ENCODE measurements at regions not wholly inside any gene's neighbourhood (a gene's known extent, or its start where the extent isn't known, plus 50 kb on each side); places are given as distances from the start of the nearest gene placed in this dataset.
"Not testable (repeated sequence)": the region's sequence is repeated elsewhere in the genome, so short reads cannot be mapped to it uniquely, and the experiment has no call there.

DNA sequence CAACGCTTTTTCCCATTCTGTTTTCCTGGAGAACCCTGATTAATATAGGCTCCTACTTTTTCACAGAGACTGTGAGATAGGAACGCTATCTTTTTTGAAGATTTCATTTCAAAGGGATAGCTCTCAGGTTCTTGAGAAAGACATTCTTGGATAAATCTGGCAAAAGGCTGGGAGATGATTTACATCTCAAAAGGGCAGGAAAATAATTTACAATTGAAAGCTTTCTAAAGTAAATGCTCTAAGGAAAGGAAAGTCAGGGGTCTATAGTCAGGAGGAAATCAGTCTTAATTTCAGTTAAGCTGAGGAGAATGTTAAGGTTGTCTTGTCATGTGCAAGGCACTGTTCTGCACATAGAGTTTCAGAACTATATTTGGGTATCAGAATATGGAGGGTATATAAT is 278.8 kb downstream of the KIF20B start:
- Mint-ChIP-seq H3K27ac (ENCODE audit: unreplicated experiment) (no peak overlapping the region), H3K4me3 (no peak overlapping the region), H3K36me3 (ENCODE audit: low read depth) (no peaks in the 10 kb centered on the region), H3K4me1 (peaks cover 4% of the 10 kb centered on the region), H3K27me3 (ENCODE audit: low read depth) (peaks cover 7% of the 10 kb centered on the region), H3K9me3 (peaks cover 6% of the 10 kb centered on the region)
- no peak for DNase-seq (ENCODE audit: low read depth, low spot score)
- TF ChIP-seq, protein P1, sequence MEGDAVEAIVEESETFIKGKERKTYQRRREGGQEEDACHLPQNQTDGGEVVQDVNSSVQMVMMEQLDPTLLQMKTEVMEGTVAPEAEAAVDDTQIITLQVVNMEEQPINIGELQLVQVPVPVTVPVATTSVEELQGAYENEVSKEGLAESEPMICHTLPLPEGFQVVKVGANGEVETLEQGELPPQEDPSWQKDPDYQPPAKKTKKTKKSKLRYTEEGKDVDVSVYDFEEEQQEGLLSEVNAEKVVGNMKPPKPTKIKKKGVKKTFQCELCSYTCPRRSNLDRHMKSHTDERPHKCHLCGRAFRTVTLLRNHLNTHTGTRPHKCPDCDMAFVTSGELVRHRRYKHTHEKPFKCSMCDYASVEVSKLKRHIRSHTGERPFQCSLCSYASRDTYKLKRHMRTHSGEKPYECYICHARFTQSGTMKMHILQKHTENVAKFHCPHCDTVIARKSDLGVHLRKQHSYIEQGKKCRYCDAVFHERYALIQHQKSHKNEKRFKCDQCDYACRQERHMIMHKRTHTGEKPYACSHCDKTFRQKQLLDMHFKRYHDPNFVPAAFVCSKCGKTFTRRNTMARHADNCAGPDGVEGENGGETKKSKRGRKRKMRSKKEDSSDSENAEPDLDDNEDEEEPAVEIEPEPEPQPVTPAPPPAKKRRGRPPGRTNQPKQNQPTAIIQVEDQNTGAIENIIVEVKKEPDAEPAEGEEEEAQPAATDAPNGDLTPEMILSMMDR (conservative IDR thresholded peaks at IDR 0.05): no peak

DNA sequence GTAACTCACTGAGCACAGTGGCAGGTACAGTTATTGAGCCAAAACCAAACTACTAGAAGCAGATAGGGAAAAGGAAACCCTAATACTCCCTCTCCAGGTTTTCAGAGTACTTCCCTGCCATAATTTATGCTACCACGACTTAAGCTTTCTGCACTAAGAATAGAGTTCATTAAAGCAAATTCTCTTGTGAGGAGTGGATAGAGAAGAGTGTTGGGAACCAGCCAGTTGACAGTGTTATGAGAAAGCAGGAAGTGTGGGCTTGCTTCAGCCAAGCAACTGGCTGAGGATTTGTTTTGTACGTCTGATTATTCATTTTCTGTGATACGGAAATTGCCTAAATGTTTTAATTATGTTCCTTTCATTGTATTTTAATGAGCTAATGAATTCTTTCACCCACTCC is 280.5 kb downstream of the KIF20B start:
- H3K4me3 Mint-ChIP-seq: no peak overlapping the region
- peaks cover 6% of the 10 kb centered on the region for H3K9me3 Mint-ChIP-seq
- H3K36me3 Mint-ChIP-seq (ENCODE audit: low read depth): no peaks in the 10 kb centered on the region
- H3K4me1 Mint-ChIP-seq: peaks cover 4% of the 10 kb centered on the region
- TF ChIP-seq, protein P1 (conservative IDR thresholded peaks at IDR 0.05): no peak
- peaks cover 10% of the 10 kb centered on the region for H3K27me3 Mint-ChIP-seq (ENCODE audit: low read depth)
- no peak overlapping the region for H3K27ac Mint-ChIP-seq (ENCODE audit: unreplicated experiment)
- DNase-seq (ENCODE audit: low read depth, low spot score): no peak

DNA sequence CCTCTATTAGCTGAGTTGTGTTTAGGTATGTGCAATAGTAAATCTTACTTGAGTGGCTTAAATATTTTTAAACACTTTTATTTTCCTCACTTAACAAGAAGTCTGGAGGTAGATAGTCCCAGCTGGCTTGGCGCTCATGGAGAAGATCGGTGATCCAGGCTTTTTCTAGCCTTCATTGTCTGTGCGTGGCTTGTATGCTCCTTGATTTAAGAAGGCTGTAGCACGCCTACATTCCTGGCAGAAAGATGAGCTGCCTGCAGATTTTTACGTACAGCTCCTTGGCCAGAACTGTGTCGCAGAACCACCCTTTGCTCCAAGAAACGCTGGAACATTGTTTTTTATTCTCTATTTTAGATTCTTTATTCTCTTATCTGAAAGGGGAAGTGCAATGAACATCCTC is 284.1 kb downstream of the KIF20B start:
- TF ChIP-seq, protein P1 (conservative IDR thresholded peaks at IDR 0.05): no peak
- peaks cover 14% of the 10 kb centered on the region for H3K27me3 Mint-ChIP-seq (ENCODE audit: low read depth)
- H3K27ac Mint-ChIP-seq (ENCODE audit: unreplicated experiment): no peak overlapping the region
- DNase-seq (ENCODE audit: low read depth, low spot score): no peak
- H3K9me3 Mint-ChIP-seq: peaks cover 5% of the 10 kb centered on the region
- H3K4me3 Mint-ChIP-seq: no peak overlapping the region
- no peaks in the 10 kb centered on the region for H3K36me3 Mint-ChIP-seq (ENCODE audit: low read depth)
- no peaks in the 10 kb centered on the region for H3K4me1 Mint-ChIP-seq

DNA sequence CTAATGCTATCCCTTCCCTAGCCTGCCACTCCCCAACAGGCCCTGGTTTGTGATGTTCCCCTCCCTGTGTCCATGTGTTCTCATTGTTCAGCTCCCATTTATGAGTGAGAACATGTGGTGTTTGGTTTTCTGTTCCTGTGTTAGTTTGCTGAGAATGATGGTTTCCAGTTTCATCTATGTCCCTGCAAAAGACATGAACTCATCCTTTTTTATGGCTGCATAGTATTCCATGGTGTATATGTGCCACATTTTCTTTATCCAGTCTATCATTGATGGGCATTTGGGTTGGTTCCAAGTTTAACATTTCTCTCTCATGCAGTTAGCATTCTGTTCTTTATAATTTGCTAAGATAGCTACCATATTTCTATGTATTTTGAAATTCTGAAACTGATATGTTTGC is 287.0 kb downstream of the KIF20B start:
- H3K27ac Mint-ChIP-seq (ENCODE audit: unreplicated experiment); H3K4me1 Mint-ChIP-seq; H3K9me3 Mint-ChIP-seq; H3K27me3 Mint-ChIP-seq (ENCODE audit: low read depth); DNase-seq (ENCODE audit: low read depth, low spot score); H3K36me3 Mint-ChIP-seq (ENCODE audit: low read depth); H3K4me3 Mint-ChIP-seq: not testable (repeated sequence)

DNA sequence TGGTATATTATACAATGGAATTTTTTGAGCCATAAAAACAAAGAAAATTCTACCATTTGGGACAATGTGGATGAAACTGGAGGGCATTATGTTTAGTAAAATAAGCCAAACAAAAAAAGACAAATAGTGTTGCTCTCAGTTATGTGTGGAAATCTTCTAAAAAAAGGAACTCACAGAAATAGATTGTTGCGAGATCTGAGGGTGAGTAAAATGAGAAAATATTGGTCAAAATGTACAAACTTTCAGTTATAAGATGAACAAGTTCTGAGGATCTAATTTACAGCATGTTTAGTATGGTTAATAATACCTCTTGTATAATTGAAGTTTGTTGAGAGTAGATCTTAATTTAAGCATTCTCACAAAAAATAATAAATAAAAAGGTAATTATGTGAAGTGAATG is 291.2 kb downstream of the KIF20B start:
- H3K4me1 Mint-ChIP-seq: no peaks in the 10 kb centered on the region
- TF ChIP-seq, protein P1 (conservative IDR thresholded peaks at IDR 0.05): no peak

DNA sequence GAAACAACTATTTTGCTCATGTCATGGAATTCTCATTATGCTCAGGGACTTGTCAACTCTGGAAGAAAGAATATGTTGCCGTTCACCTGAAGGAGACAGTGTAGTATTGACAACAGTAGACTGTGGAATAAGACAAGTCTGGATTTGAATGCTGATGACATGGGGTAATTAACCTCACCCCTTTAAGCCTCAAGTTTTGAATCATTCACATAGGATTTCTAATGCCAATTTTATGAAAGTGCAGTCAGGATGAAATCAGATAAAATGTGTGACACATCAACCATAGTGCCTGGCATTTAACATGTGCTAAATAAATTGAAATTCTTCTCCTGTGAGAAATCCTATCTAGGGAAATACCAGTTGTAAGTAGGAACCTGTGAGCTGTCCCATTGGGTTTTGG is 305.8 kb downstream of the KIF20B start:
- Mint-ChIP-seq H3K9me3 (peaks cover 4% of the 10 kb centered on the region), H3K27ac (ENCODE audit: unreplicated experiment) (no peak overlapping the region), H3K4me1 (no peaks in the 10 kb centered on the region), H3K27me3 (ENCODE audit: low read depth) (peaks cover 9% of the 10 kb centered on the region), H3K36me3 (ENCODE audit: low read depth) (no peaks in the 10 kb centered on the region), H3K4me3 (no peak overlapping the region)
- TF ChIP-seq, protein P1 (conservative IDR thresholded peaks at IDR 0.05): no peak
- DNase-seq (ENCODE audit: low read depth, low spot score): no peak

More for the DNA sequence above, 291.2 kb downstream of the KIF20B start:
- H3K4me3 Mint-ChIP-seq: no peak overlapping the region
- no peak overlapping the region for H3K27ac Mint-ChIP-seq (ENCODE audit: unreplicated experiment)
- peaks cover 7% of the 10 kb centered on the region for H3K9me3 Mint-ChIP-seq
- no peaks in the 10 kb centered on the region for H3K27me3 Mint-ChIP-seq (ENCODE audit: low read depth)
- DNase-seq (ENCODE audit: low read depth, low spot score): no peak
- no peaks in the 10 kb centered on the region for H3K36me3 Mint-ChIP-seq (ENCODE audit: low read depth)

DNA sequence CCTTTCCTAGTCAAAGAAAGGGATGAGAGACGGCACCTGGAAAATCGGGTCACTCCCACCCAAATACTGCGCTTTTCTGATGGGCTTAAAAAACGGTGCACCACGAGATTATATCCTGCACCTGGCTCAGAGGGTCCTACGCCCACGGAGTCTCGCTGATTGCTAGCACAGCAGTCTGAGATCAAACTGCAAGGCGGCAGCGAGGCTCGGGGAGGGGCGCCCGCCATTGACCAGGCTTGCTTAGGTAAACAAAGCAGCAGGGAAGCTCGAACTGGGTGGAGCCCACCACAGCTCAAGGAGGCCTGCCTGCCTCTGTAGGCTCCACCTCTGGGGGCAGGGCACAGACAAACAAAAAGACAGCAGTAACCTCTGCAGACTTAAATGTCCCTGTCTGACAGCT is 309.9 kb downstream of the KIF20B start:
- Mint-ChIP-seq H3K4me3 (peak overlapping the region; percentile 69), H3K27ac (ENCODE audit: unreplicated experiment) (peak overlapping the region; percentile 75)
- DNase-seq (ENCODE audit: low read depth, low spot score); H3K36me3 Mint-ChIP-seq (ENCODE audit: low read depth); H3K4me1 Mint-ChIP-seq; H3K27me3 Mint-ChIP-seq (ENCODE audit: low read depth); H3K9me3 Mint-ChIP-seq: not testable (repeated sequence)

Measured in neural crest cell (in vitro differentiated cells).